K562 (cell line): ENCODE measurements at regions not wholly inside any gene's neighbourhood (a gene's known extent, or its start where the extent isn't known, plus 50 kb on each side); places are given as distances from the start of the nearest gene placed in this dataset.

ENCODE experiments used
- ATAC-seq: fragments of 200-7000 bp; cut with Tn5 transposase; 3 replicates; pipeline ENCODE4 v1.9.1; 2020; ENCODE audit warnings: moderate library complexity
- BruUV-seq: library from RNA; stranded (reverse); fragments of 400-500 nt; replicated peaks from 2 replicates; lab custom pipeline; 2021; lab: Mats Ljungman, UMichigan
- CTCF ChIA-PET: fragments of 300-600 bp; formaldehyde crosslinking; extraction: SDS; loops from one replicate; lab custom pipeline; 2021; ENCODE audit warnings: low intra/inter-chr PET ratio; lab: Yijun Ruan, JAX
- POLR2A ChIA-PET: fragments of 300-600, 350-650 bp; sonication (Branson Sonifier 250); formaldehyde crosslinking; extraction: SDS; loops from one replicate; lab custom pipeline; 2021; ENCODE audit warnings: antibody characterized with exemption, inconsistent platforms; lab: Yijun Ruan, JAX
- DNase-seq, 4 experiments: peaks; one replicate each; pipeline versions ENCODE4 v3.0.0 to v3.0.0-alpha.2; 2011 to 2018; ENCODE audit warnings: low spot score in 3 of 4, mixed read lengths in 3 of 4; ENCODE audit errors: extremely low read depth in 1 of 4
- FAIRE-seq: peaks from 2 replicates; lab custom pipeline; 2011; peaks lifted over from hg19 to GRCh38; lab: Jason Lieb, UNC
- H2AFZ ChIP-seq: 2 replicates; pipeline ENCODE4 v1.6.0; 2011; ENCODE audit warnings: low read depth, low read length, control low read depth, inconsistent platforms
- H3K27ac ChIP-seq: fragments of 200-600 bp; 3 replicates; pipeline ENCODE4 v1.8.0; 2011; ENCODE audit warnings: low read depth, mild to moderate bottlenecking, control low read depth, inconsistent platforms, low read length, moderate library complexity, mixed read lengths; ENCODE audit errors: extremely low read depth
- H3K27me3 ChIP-seq, 2 experiments: fragments of 300-600 bp in 1 of 2; 2 replicates in 1 of 2; 3 replicates in 1 of 2; pipeline versions ENCODE4 v1.6.0 to v1.8.0; 2011; ENCODE audit warnings: inconsistent platforms in 2 of 2, low read length in 2 of 2, mild to moderate bottlenecking in 1 of 2, mixed read lengths in 1 of 2, moderate library complexity in 1 of 2; ENCODE audit not compliant: control insufficient read depth in 2 of 2, insufficient read depth in 2 of 2
- H3K36me3 ChIP-seq: fragments of 300-600 bp; 3 replicates; pipeline ENCODE4 v1.8.0; 2011; ENCODE audit warnings: mild to moderate bottlenecking, low read length, inconsistent platforms; ENCODE audit not compliant: control insufficient read depth, insufficient read depth
- H3K4me1 ChIP-seq, 2 experiments: fragments of 200-600 bp in 1 of 2; replicated peaks in 1 of 2; 2 replicates in 1 of 2; 3 replicates in 1 of 2; pipeline versions ENCODE4 v1.5.1 to v1.8.0; 2011; ENCODE audit warnings: inconsistent platforms in 2 of 2, low read length in 2 of 2, mild to moderate bottlenecking in 1 of 2, mixed read lengths in 1 of 2, moderate library complexity in 1 of 2; ENCODE audit not compliant: control insufficient read depth in 2 of 2, insufficient read depth in 2 of 2
- H3K4me2 ChIP-seq: 2 replicates; pipeline ENCODE4 v1.6.1; 2011; ENCODE audit warnings: low read length, control low read depth, inconsistent platforms, mixed read lengths; ENCODE audit not compliant: insufficient read depth
- H3K4me3 ChIP-seq: fragments of 200-600 bp; sonication (generic), shearing (Covaris generic); 2 replicates; pipeline ENCODE4 v1.5.1; 2016; ENCODE audit warnings: control low read depth, inconsistent platforms
- H3K79me2 ChIP-seq: fragments of 200-600 bp; 3 replicates; pipeline ENCODE4 v1.8.0; 2011; ENCODE audit warnings: low read length, inconsistent platforms; ENCODE audit not compliant: control insufficient read depth, insufficient read depth
- H3K9ac ChIP-seq, 2 experiments: 2 replicates each; pipeline versions ENCODE4 v1.6.0 to v1.6.1; 2011; ENCODE audit warnings: low read depth in 2 of 2, low read length in 2 of 2, control low read depth in 1 of 2, inconsistent platforms in 1 of 2, mild to moderate bottlenecking in 1 of 2, mixed read lengths in 1 of 2; ENCODE audit not compliant: insufficient read depth in 1 of 2
- H3K9me1 ChIP-seq: one replicate; pipeline ENCODE4 v1.6.0; 2011; ENCODE audit warnings: inconsistent platforms, mild to moderate bottlenecking, low read length, moderate library complexity; ENCODE audit not compliant: control insufficient read depth, insufficient read depth
- H3K9me3 ChIP-seq: replicated peaks from 2 replicates; pipeline ENCODE4 v1.5.1; 2011; ENCODE audit warnings: low read depth, low read length, inconsistent platforms; ENCODE audit not compliant: control insufficient read depth, insufficient read depth
- H4K20me1 ChIP-seq: replicated peaks from 2 replicates; pipeline ENCODE4 v1.6.1; 2011; ENCODE audit warnings: low read length, inconsistent platforms, mixed read lengths; ENCODE audit not compliant: control insufficient read depth, insufficient read depth
- ESRRA ChIP-seq: fragments of 450-650 bp; IDR thresholded peaks from 2 replicates; pipeline ENCODE4 v1.6.1; 2014; ENCODE audit warnings: low read depth, mild to moderate bottlenecking, moderate library complexity, borderline replicate concordance
- HCFC1 ChIP-seq: IDR thresholded peaks from 2 replicates; pipeline ENCODE4 v1.6.1; 2012; ENCODE audit warnings: low read depth, low read length, improper control_type of control experiment
- WGBS: fragments of 100-300 bp; shearing (Covaris generic); methylation state at CpG from one replicate; pipeline ENCODE4 v1.1.6; 2016; ENCODE audit warnings: low coverage, mixed read lengths; ENCODE audit not compliant: insufficient coverage; ENCODE audit errors: missing lambda C conversion rate; 5-methylcytosine and 5-hydroxymethylcytosine counted together
- in situ Hi-C: fragments of 300-500 bp; cut with MboI; formaldehyde crosslinking; loops from 4 replicates; pipeline ENCODE4 v1.15.0; 2018; ENCODE audit warnings: inconsistent platforms, mixed read lengths
- intact Hi-C: fragments of 100-400 bp; cut with micrococcal nuclease; formaldehyde crosslinking; loops from 2 replicates; pipeline ENCODE4 v1.14.2; 2022
- TF ChIP-seq, protein P1 (sequence below): fragments of 250-450 bp; sonication (Bioruptor Pico); IDR thresholded peaks from 2 replicates; pipeline ENCODE4 v1.8.0; 2022; ENCODE audit warnings: inconsistent platforms

- no peak for TF ChIP-seq ESRRA
- no peak for TF ChIP-seq HCFC1
- TF ChIP-seq, protein P1, sequence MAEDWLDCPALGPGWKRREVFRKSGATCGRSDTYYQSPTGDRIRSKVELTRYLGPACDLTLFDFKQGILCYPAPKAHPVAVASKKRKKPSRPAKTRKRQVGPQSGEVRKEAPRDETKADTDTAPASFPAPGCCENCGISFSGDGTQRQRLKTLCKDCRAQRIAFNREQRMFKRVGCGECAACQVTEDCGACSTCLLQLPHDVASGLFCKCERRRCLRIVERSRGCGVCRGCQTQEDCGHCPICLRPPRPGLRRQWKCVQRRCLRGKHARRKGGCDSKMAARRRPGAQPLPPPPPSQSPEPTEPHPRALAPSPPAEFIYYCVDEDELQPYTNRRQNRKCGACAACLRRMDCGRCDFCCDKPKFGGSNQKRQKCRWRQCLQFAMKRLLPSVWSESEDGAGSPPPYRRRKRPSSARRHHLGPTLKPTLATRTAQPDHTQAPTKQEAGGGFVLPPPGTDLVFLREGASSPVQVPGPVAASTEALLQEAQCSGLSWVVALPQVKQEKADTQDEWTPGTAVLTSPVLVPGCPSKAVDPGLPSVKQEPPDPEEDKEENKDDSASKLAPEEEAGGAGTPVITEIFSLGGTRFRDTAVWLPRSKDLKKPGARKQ (CRISPR knock-in tag): no peak
- CTCF ChIA-PET: no interaction called here
- FAIRE-seq (no peak), DNase-seq (no peak), ATAC-seq (no peak)
- no peak overlapping the region for H3K9ac ChIP-seq
- intact Hi-C loops: no loop called here
- no peak overlapping the region for H3K4me3 ChIP-seq
- BruUV-seq: no TSS peak
- H3K36me3 ChIP-seq: no peaks in the 10 kb centered on the region
- 0% methylated on average over 1 of the region's 2 CpGs for WGBS
- no peaks in the 10 kb centered on the region for H4K20me1 ChIP-seq
- in situ Hi-C loops: no loop called here
- no peaks in the 10 kb centered on the region for H3K9me3 ChIP-seq
- POLR2A ChIA-PET: interaction anchor here (0.6 to 1.4 kb wide), 2 partner anchors 13 to 202 kb away, joined by 3 to 4 read pairs; no protein-coding TSS in a partner anchor
- no peaks in the 10 kb centered on the region for H3K4me1 ChIP-seq
- H3K4me2 ChIP-seq: no peak overlapping the region
- peaks cover 3 to 5% of the 10 kb centered on the region in 2 experiments; a peak in 2 of 5 replicates for H3K27me3 ChIP-seq
- no peak overlapping the region for H3K27ac ChIP-seq
- H2AFZ ChIP-seq: no peak overlapping the region
- H3K9me1 ChIP-seq: no peaks in the 10 kb centered on the region
- no peaks in the 10 kb centered on the region for H3K79me2 ChIP-seq
Measured at GRCh38 chr22:44424359-44424682, 73.7 kb downstream of the RTL6 start.
